A673 (cell line): ENCODE measurements at regions not wholly inside any gene's neighbourhood (a gene's known extent, or its start where the extent isn't known, plus 50 kb on each side); places are given as distances from the start of the nearest gene placed in this dataset.

Experiments
- BruUV-seq: library from RNA; stranded (reverse); fragments of 400-500 nt; replicated peaks from 2 replicates; lab custom pipeline; 2021; lab: Mats Ljungman, UMichigan
- CTCF ChIA-PET: fragments of 300-600 bp; sonication (Branson Sonifier 250); formaldehyde crosslinking; loops from one replicate; lab custom pipeline; 2022; ENCODE audit warnings: antibody characterized with exemption; lab: Charles Lee
- POLR2A ChIA-PET: fragments of 300-600 bp; sonication (Branson Sonifier 250); formaldehyde crosslinking; loops from one replicate; lab custom pipeline; 2022; ENCODE audit warnings: antibody characterized with exemption; ENCODE audit not compliant: low non-redundant PET; lab: Charles Lee
- DNase-seq: peaks from one replicate; pipeline ENCODE4 v3.0.0-alpha.2; 2015; ENCODE audit warnings: low spot score
- H3K27ac ChIP-seq: fragments of 200-600 bp; sonication (generic); 2 replicates; pipeline ENCODE4 v1.5.1; 2016; ENCODE audit warnings: mixed run types, low read depth, mild to moderate bottlenecking, mixed read lengths, antibody characterized with exemption, low read length; ENCODE audit not compliant: poor library complexity, severe bottlenecking
- H3K27me3 ChIP-seq: fragments of 200-600 bp; sonication (generic); replicated peaks from 2 replicates; pipeline ENCODE4 v1.6.1; 2017; ENCODE audit warnings: mixed run types, low read depth, mild to moderate bottlenecking, mixed read lengths, antibody characterized with exemption, low read length; ENCODE audit not compliant: insufficient read depth, poor library complexity
- H3K36me3 ChIP-seq: fragments of 200-600 bp; sonication (generic); 2 replicates; pipeline ENCODE4 v1.6.1; 2016; ENCODE audit warnings: mixed run types, mild to moderate bottlenecking, mixed read lengths, antibody characterized with exemption, low read length; ENCODE audit not compliant: insufficient read depth, poor library complexity, severe bottlenecking
- H3K4me1 ChIP-seq: fragments of 200-600 bp; sonication (generic); 2 replicates; pipeline ENCODE4 v1.6.1; 2017; ENCODE audit warnings: mixed run types, mild to moderate bottlenecking, mixed read lengths, antibody characterized with exemption, low read length; ENCODE audit not compliant: insufficient read depth, poor library complexity, severe bottlenecking
- H3K4me3 ChIP-seq: fragments of 200-600 bp; sonication (generic); 2 replicates; pipeline ENCODE4 v1.5.1; 2016; ENCODE audit warnings: low read depth, mixed run types, mild to moderate bottlenecking, mixed read lengths, low read length; ENCODE audit not compliant: poor library complexity, severe bottlenecking
- H3K9me3 ChIP-seq: fragments of 200-600 bp; sonication (generic); 2 replicates; pipeline ENCODE4 v1.6.1; 2016; ENCODE audit warnings: mixed run types, low read depth, mild to moderate bottlenecking, mixed read lengths, antibody characterized with exemption, low read length; ENCODE audit not compliant: poor library complexity, severe bottlenecking
- CTCF ChIP-seq: fragments of 300-800, 200-600 bp; sonication (generic); conservative IDR thresholded peaks from 2 replicates; pipeline ENCODE4 v1.5.1; 2017; ENCODE audit warnings: low read depth, mild to moderate bottlenecking, antibody characterized with exemption, low read length, moderate library complexity, mixed read lengths
- EZH2 ChIP-seq: fragments of 200-600 bp; sonication (generic); IDR thresholded peaks from 2 replicates; pipeline ENCODE4 v1.6.1; 2017; ENCODE audit warnings: borderline replicate concordance, low read depth, mild to moderate bottlenecking, mixed read lengths, antibody characterized with exemption, low read length; ENCODE audit not compliant: poor library complexity, severe bottlenecking
- intact Hi-C: fragments of 100-400 bp; cut with micrococcal nuclease; formaldehyde crosslinking; loops from one replicate; pipeline ENCODE4 v1.10.0; 2022; ENCODE audit not compliant: unreplicated experiment

GRCh38 chr7:51881309-51881708 is 564.7 kb upstream of the COBL start:
- no peaks in the 10 kb centered on the region for H3K36me3 ChIP-seq
- no peaks in the 10 kb centered on the region for H3K4me1 ChIP-seq
- POLR2A ChIA-PET, result no interaction called here
- H3K4me3 ChIP-seq, result no peak overlapping the region
- CTCF ChIA-PET, result no interaction called here
- no peak overlapping the region for H3K27ac ChIP-seq
- no peaks in the 10 kb centered on the region for H3K27me3 ChIP-seq
- no peak for DNase-seq
- intact Hi-C loops, result no loop called here
- no TSS peak for BruUV-seq
- peaks cover 54% of the 10 kb centered on the region for H3K9me3 ChIP-seq
- no peak for TF ChIP-seq EZH2
- TF ChIP-seq CTCF, result no peak

GRCh38 chr7:51878865-51879264 is 562.3 kb upstream of the COBL start:
- H3K36me3 ChIP-seq, result no peaks in the 10 kb centered on the region
- ChIA-PET CTCF (no interaction called here), POLR2A (no interaction called here)
- H3K4me3 ChIP-seq, result no peak overlapping the region
- H3K9me3 ChIP-seq, result peaks cover 52% of the 10 kb centered on the region
- no peak overlapping the region for H3K27ac ChIP-seq
- no peak for TF ChIP-seq CTCF
- TF ChIP-seq EZH2, result no peak
- no TSS peak for BruUV-seq
- DNase-seq, result no peak
- H3K27me3 ChIP-seq, result no peaks in the 10 kb centered on the region
- H3K4me1 ChIP-seq, result no peaks in the 10 kb centered on the region
- intact Hi-C loops, result no loop called here

GRCh38 chr7:51869452-51869851 is 552.8 kb upstream of the COBL start:
- Histone ChIP-seq H3K4me1 (no peaks in the 10 kb centered on the region), H3K4me3 (no peak overlapping the region), H3K9me3 (peaks cover 33% of the 10 kb centered on the region), H3K27ac (no peak overlapping the region), H3K27me3 (no peaks in the 10 kb centered on the region), H3K36me3 (no peaks in the 10 kb centered on the region)
- ChIA-PET CTCF (no interaction called here), POLR2A (no interaction called here)
- intact Hi-C loops, result no loop called here
- no peak for TF ChIP-seq CTCF
- no peak for TF ChIP-seq EZH2
- BruUV-seq, result no TSS peak
- no peak for DNase-seq
